ACHN (cell line): ENCODE measurements at regions not wholly inside any gene's neighbourhood (a gene's known extent, or its start where the extent isn't known, plus 50 kb on each side); places are given as distances from the start of the nearest gene placed in this dataset.

Experiments
- DNase-seq: peaks from one replicate; pipeline ENCODE4 v3.0.0-alpha.2; 2015
- in situ Hi-C: cut with HindIII; loops from 2 replicates; pipeline ENCODE4 v1.10.0; 2017; ENCODE audit warnings: low sequenced_read_pairs, low pct_ligation_motif_present, low pct_unique_long_range_greater_than_20kb

- DNase-seq: peak; percentile 34
- in situ Hi-C loops: no loop called here
These were observed 204.5 kb upstream of the RPL38 start for GRCh38 chr17:73998653-73999645.

GRCh38 chr17:74001145-74001544 lies 202.3 kb upstream of the RPL38 start:
- in situ Hi-C loops: no loop called here
- DNase-seq: no peak

GRCh38 chr17:74002241-74002640 lies 201.2 kb upstream of the RPL38 start:
- in situ Hi-C loops: no loop called here
- no peak for DNase-seq

- in situ Hi-C loops: no loop called here
- no peak for DNase-seq
These were observed 199.4 kb upstream of the RPL38 start for GRCh38 chr17:74004056-74004455.

DNA sequence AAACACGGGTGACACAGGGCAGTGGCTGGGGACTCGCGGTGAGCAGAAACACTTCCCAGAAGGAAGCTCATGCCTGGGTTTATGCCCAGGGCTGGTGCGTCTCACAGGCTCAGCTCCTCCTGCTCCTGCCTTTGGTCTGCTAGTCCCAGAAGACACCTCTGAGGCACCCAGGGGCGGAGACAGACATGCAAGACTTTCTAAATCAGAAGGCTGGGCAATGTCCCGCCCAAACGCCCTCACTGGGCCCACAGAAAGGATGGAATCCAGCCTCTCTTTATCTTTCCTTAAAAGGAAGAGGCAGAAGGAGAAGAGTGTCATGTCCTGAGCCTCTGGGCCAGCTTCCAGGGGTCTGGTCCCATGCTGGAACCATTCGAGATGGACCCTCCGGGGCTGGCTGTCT lies 197.7 kb upstream of the RPL38 start:
- no peak for DNase-seq
- in situ Hi-C loops: no loop called here

GRCh38 chr17:74006371-74006770 lies 197.1 kb upstream of the RPL38 start:
- DNase-seq: no peak
- in situ Hi-C loops: no loop called here

- in situ Hi-C loops: no loop called here
- peak; percentile 44 for DNase-seq
These were observed 195.3 kb upstream of the RPL38 start for GRCh38 chr17:74008196-74008595.

DNA sequence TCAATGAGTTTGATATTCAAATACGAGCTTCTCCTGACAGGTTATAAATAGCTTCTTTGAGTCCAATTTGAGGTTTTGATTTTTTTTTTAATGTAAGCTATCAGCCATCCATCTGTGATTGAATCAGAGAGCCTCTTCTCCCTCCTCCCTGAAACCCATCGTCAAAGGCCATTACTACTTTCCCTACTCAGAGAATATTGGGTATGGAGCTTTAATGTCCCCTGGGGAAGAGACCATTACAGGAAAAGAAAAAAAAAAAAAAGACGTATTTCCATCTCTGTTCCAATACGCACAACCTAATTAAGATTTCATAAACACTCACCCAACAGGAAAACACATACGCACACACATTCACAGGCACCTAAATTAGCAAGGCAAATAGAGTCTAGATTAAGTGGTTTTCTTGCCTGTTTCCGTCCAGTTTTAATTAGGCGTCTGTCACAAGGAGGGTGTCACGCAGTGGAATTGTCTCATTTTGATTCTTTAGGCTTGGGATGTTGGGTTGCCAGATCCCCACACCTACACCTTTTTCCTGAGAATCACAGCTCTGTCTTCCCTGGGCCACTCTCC lies 194.3 kb upstream of the RPL38 start:
- DNase-seq: no peak
- in situ Hi-C loops: no loop called here

GRCh38 chr17:74010903-74011302 lies 192.6 kb upstream of the RPL38 start:
- DNase-seq: no peak
- in situ Hi-C loops: no loop called here

DNA sequence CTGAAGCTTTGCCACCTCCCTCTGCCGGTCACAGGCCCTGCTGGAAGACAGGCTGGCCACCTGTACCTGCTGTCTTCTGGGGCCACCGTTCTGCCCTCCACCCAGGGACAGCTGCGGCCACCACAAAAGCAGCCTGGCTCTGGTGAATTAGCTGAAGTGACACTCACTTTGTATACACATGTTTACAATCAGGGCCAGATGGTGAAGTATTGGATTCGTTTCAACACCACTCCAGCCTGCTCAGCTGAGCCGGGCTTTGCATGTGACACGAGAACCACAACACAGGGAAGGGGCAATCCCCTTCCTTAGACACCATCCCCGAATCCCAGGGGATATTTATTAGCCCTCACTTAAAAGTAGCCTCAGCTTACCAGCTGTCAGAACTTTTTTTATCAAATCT lies 191.5 kb upstream of the RPL38 start:
- in situ Hi-C loops: no loop called here
- DNase-seq: no peak

- no peak for DNase-seq
- in situ Hi-C loops: no loop called here
These were observed 191.0 kb upstream of the RPL38 start for GRCh38 chr17:74012465-74012864.

- DNase-seq: no peak
- in situ Hi-C loops: no loop called here
These were observed 188.2 kb upstream of the RPL38 start for GRCh38 chr17:74015316-74015715.

GRCh38 chr17:74015990-74016389 lies 187.5 kb upstream of the RPL38 start:
- DNase-seq: no peak
- in situ Hi-C loops: no loop called here

GRCh38 chr17:74016461-74016860 lies 187.0 kb upstream of the RPL38 start:
- DNase-seq: no peak
- in situ Hi-C loops: no loop called here

GRCh38 chr17:74017466-74017865 lies 186.0 kb upstream of the RPL38 start:
- DNase-seq: no peak
- in situ Hi-C loops: no loop called here

DNA sequence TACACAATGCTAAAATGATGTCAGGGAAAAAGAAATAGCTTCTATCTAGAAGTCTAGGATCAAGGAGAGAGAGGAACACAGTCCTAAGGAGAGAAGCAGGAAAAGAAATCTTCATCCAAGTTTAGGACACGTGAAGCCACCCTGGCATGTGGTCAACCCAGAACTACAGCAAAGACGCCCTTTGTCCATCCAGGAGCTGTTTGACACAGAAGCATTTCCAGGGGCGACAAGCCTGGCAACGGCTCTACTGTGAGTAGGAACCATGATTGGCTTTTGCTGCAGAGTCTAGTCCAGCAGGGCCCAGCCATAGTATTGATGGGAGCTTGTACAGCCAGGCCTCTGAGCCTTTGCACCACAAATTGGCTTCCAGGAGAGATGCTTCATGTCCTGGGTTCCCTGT lies 185.4 kb upstream of the RPL38 start:
- no peak for DNase-seq
- in situ Hi-C loops: no loop called here

DNA sequence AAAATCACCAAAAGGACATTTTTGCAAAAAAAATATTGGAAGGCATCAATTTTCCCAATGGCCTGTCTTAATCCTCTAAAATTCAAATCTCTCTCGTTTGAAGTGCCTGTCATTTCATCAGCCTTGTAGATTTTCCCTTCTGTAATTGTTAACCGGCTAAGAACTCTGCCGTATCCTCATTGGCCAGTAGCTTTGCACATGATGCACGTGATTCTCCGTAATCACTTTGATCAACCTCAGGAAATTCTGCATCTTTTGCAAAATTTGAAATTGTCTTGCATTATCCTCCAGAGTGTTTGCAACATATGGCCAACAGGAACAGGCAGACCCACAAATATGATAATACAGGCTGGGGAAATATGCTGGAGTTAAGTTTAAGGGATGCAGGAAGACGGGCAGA lies 184.2 kb upstream of the RPL38 start:
- no peak for DNase-seq
- in situ Hi-C loops: no loop called here

DNA sequence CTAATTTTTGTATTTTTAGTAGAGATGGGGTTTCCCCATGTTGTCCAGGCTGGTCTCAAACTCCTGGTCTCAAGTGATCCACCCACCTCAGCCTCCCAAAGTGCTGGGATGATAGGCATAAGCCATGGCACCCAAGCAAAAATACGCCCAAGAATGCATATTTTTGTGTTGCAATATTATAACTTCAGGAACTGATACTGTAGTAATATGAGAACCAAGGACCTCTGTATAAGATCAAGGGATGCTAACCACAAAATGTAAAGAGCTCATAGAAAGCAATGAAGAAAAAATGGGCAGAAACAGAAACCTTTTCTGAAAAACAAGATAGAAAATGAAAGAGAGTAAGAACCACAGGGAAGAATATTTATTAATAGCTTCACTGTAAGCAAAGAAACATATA lies 183.6 kb upstream of the RPL38 start:
- in situ Hi-C loops: no loop called here
- DNase-seq: no peak

DNA sequence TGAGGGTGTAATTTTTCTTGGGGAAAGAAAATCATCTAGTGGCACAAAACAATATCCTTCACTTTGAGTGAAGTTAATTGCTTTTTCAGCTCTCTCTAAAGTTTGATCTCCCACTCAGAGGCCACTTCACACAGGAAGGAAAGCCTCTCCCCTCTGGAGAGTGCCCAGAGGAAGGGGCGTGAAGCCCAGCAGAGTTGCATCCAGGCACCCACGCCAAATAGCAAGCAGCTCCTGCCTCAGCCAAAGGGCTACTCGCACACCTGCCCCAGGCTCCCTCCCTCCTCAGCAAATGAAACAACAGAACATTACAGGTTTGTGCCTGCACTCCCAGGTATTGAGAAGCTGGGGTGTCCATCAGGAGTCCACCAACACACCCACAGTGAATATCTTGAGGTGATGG lies 183.0 kb upstream of the RPL38 start:
- in situ Hi-C loops: no loop called here
- DNase-seq: no peak

DNA sequence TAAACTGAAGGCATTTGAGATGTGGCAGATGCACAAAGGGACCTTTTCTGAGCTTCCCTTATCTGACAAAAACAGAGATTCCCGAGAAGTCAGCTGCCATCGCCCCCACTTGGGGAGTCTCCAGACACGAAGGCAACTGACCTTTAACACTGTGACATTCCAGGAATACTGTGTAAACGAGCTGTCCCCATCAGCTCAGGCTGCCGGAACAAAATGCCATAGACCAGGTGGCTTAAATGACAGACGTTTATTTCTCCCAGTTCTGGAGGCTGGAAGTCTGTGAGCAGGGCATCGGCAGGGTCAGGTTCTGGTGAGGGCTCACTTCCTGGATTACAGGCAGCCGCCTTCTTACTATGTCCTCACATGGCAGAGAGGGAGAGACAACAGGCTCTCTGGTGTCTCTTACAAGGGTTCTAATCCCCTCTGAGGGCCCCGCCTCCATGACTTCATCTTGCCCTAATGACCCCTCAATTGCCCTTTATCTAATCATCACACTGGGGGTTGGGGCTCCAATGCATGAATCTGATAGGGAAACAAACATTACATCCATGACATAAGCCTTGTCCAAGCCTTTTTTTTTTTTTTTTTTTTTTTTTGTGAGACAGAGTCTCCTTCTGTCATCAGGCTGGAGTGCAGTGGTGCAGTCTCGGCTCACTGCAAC lies 178.5 kb upstream of the RPL38 start:
- in situ Hi-C loops: no loop called here

More for the DNA sequence above, 178.5 kb upstream of the RPL38 start:
- no peak for DNase-seq
